ENCODE measurements at regions not wholly inside any gene's neighbourhood (a gene's known extent, or its start where the extent isn't known, plus 50 kb on each side); places are given as distances from the start of the nearest gene placed in this dataset.

GRCh38 chr10:123575105-123575504 is 91.0 kb upstream of the GPR26 start:
- no peak overlapping the region for H3K4me3 ChIP-seq (ENCODE audit: low read length)
- H3K27me3 ChIP-seq (ENCODE audit: control insufficient read depth, insufficient read depth, low read length), result peaks cover 3% of the 10 kb centered on the region
- H3K4me2 ChIP-seq (ENCODE audit: low read length), result no peak overlapping the region
- H3K4me1 ChIP-seq (ENCODE audit: control insufficient read depth, insufficient read depth, low read length), result no peaks in the 10 kb centered on the region
- H3K36me3 ChIP-seq (ENCODE audit: insufficient read depth, low read length), result no peaks in the 10 kb centered on the region
- H3K9me3 ChIP-seq (replicated peaks; ENCODE audit: low read length), result no peaks in the 10 kb centered on the region
- no peak overlapping the region for H3K9ac ChIP-seq (ENCODE audit: low read depth, low read length)

GRCh38 chr10:123576706-123577105 is 89.4 kb upstream of the GPR26 start:
- H3K4me3 ChIP-seq (ENCODE audit: low read length), result no peak overlapping the region
- no peak overlapping the region for H3K4me2 ChIP-seq (ENCODE audit: low read length)
- H3K9ac ChIP-seq (ENCODE audit: low read depth, low read length), result no peak overlapping the region
- no peaks in the 10 kb centered on the region for H3K36me3 ChIP-seq (ENCODE audit: insufficient read depth, low read length)
- no peaks in the 10 kb centered on the region for H3K9me3 ChIP-seq (replicated peaks; ENCODE audit: low read length)
- H3K27me3 ChIP-seq (ENCODE audit: control insufficient read depth, insufficient read depth, low read length), result peaks cover 3% of the 10 kb centered on the region
- H3K4me1 ChIP-seq (ENCODE audit: control insufficient read depth, insufficient read depth, low read length), result no peaks in the 10 kb centered on the region

- Histone ChIP-seq H3K4me2 (ENCODE audit: low read length) (no peak overlapping the region), H3K9me3 (replicated peaks; ENCODE audit: low read length) (no peaks in the 10 kb centered on the region), H3K27me3 (ENCODE audit: control insufficient read depth, insufficient read depth, low read length) (peaks cover 7% of the 10 kb centered on the region), H3K4me3 (ENCODE audit: low read length) (no peak overlapping the region), H3K36me3 (ENCODE audit: insufficient read depth, low read length) (no peaks in the 10 kb centered on the region), H3K4me1 (ENCODE audit: control insufficient read depth, insufficient read depth, low read length) (no peaks in the 10 kb centered on the region), H3K9ac (ENCODE audit: low read depth, low read length) (no peak overlapping the region)
Observed at GRCh38 chr10:123577921-123578461, 88.2 kb upstream of the GPR26 start.

- peaks cover 14% of the 10 kb centered on the region for H3K27me3 ChIP-seq (ENCODE audit: control insufficient read depth, insufficient read depth, low read length)
- no peak overlapping the region for H3K4me3 ChIP-seq (ENCODE audit: low read length)
- no peaks in the 10 kb centered on the region for H3K4me1 ChIP-seq (ENCODE audit: control insufficient read depth, insufficient read depth, low read length)
- H3K4me2 ChIP-seq (ENCODE audit: low read length), result no peak overlapping the region
- H3K9me3 ChIP-seq (replicated peaks; ENCODE audit: low read length), result no peaks in the 10 kb centered on the region
- no peaks in the 10 kb centered on the region for H3K36me3 ChIP-seq (ENCODE audit: insufficient read depth, low read length)
- no peak overlapping the region for H3K9ac ChIP-seq (ENCODE audit: low read depth, low read length)
Observed at GRCh38 chr10:123578721-123579120, 87.4 kb upstream of the GPR26 start.

GRCh38 chr10:123579675-123580074 is 86.5 kb upstream of the GPR26 start:
- H3K36me3 ChIP-seq (ENCODE audit: insufficient read depth, low read length), result no peaks in the 10 kb centered on the region
- H3K27me3 ChIP-seq (ENCODE audit: control insufficient read depth, insufficient read depth, low read length), result peaks cover 21% of the 10 kb centered on the region
- H3K9ac ChIP-seq (ENCODE audit: low read depth, low read length), result no peak overlapping the region
- no peaks in the 10 kb centered on the region for H3K9me3 ChIP-seq (replicated peaks; ENCODE audit: low read length)
- no peak overlapping the region for H3K4me3 ChIP-seq (ENCODE audit: low read length)
- no peaks in the 10 kb centered on the region for H3K4me1 ChIP-seq (ENCODE audit: control insufficient read depth, insufficient read depth, low read length)
- no peak overlapping the region for H3K4me2 ChIP-seq (ENCODE audit: low read length)

GRCh38 chr10:123580426-123580825 is 85.7 kb upstream of the GPR26 start:
- Histone ChIP-seq H3K27me3 (ENCODE audit: control insufficient read depth, insufficient read depth, low read length) (peaks cover 21% of the 10 kb centered on the region), H3K9ac (ENCODE audit: low read depth, low read length) (no peak overlapping the region), H3K4me1 (ENCODE audit: control insufficient read depth, insufficient read depth, low read length) (no peaks in the 10 kb centered on the region), H3K4me3 (ENCODE audit: low read length) (no peak overlapping the region), H3K9me3 (replicated peaks; ENCODE audit: low read length) (no peaks in the 10 kb centered on the region), H3K4me2 (ENCODE audit: low read length) (no peak overlapping the region), H3K36me3 (ENCODE audit: insufficient read depth, low read length) (no peaks in the 10 kb centered on the region)

GRCh38 chr10:123581656-123582055 is 84.5 kb upstream of the GPR26 start:
- Histone ChIP-seq H3K36me3 (ENCODE audit: insufficient read depth, low read length) (no peaks in the 10 kb centered on the region), H3K27me3 (ENCODE audit: control insufficient read depth, insufficient read depth, low read length) (peaks cover 21% of the 10 kb centered on the region), H3K4me1 (ENCODE audit: control insufficient read depth, insufficient read depth, low read length) (no peaks in the 10 kb centered on the region), H3K4me3 (ENCODE audit: low read length) (no peak overlapping the region), H3K9ac (ENCODE audit: low read depth, low read length) (no peak overlapping the region), H3K9me3 (replicated peaks; ENCODE audit: low read length) (no peaks in the 10 kb centered on the region), H3K4me2 (ENCODE audit: low read length) (no peak overlapping the region)

GRCh38 chr10:123582084-123582989 is 83.8 kb upstream of the GPR26 start:
- Histone ChIP-seq H3K4me2 (ENCODE audit: low read length) (no peak overlapping the region), H3K9me3 (replicated peaks; ENCODE audit: low read length) (no peaks in the 10 kb centered on the region), H3K9ac (ENCODE audit: low read depth, low read length) (no peak overlapping the region), H3K4me1 (ENCODE audit: control insufficient read depth, insufficient read depth, low read length) (no peaks in the 10 kb centered on the region), H3K4me3 (ENCODE audit: low read length) (no peak overlapping the region), H3K27me3 (ENCODE audit: control insufficient read depth, insufficient read depth, low read length) (peaks cover 21% of the 10 kb centered on the region), H3K36me3 (ENCODE audit: insufficient read depth, low read length) (no peaks in the 10 kb centered on the region)

GRCh38 chr10:123583639-123584418 is 82.3 kb upstream of the GPR26 start:
- Histone ChIP-seq H3K4me1 (ENCODE audit: control insufficient read depth, insufficient read depth, low read length) (no peaks in the 10 kb centered on the region), H3K4me3 (ENCODE audit: low read length) (no peak overlapping the region), H3K9ac (ENCODE audit: low read depth, low read length) (no peak overlapping the region), H3K4me2 (ENCODE audit: low read length) (no peak overlapping the region), H3K27me3 (ENCODE audit: control insufficient read depth, insufficient read depth, low read length) (peaks cover 18% of the 10 kb centered on the region), H3K36me3 (ENCODE audit: insufficient read depth, low read length) (no peaks in the 10 kb centered on the region), H3K9me3 (replicated peaks; ENCODE audit: low read length) (no peaks in the 10 kb centered on the region)

GRCh38 chr10:123584419-123584775 is 81.8 kb upstream of the GPR26 start:
- Histone ChIP-seq H3K4me2 (ENCODE audit: low read length) (no peak overlapping the region), H3K4me1 (ENCODE audit: control insufficient read depth, insufficient read depth, low read length) (no peaks in the 10 kb centered on the region), H3K36me3 (ENCODE audit: insufficient read depth, low read length) (no peaks in the 10 kb centered on the region), H3K9me3 (replicated peaks; ENCODE audit: low read length) (no peaks in the 10 kb centered on the region), H3K4me3 (ENCODE audit: low read length) (no peak overlapping the region), H3K9ac (ENCODE audit: low read depth, low read length) (no peak overlapping the region), H3K27me3 (ENCODE audit: control insufficient read depth, insufficient read depth, low read length) (peaks cover 18% of the 10 kb centered on the region)

GRCh38 chr10:123585477-123586445 is 80.4 kb upstream of the GPR26 start:
- H3K4me2 ChIP-seq (ENCODE audit: low read length), result no peak overlapping the region
- no peaks in the 10 kb centered on the region for H3K4me1 ChIP-seq (ENCODE audit: control insufficient read depth, insufficient read depth, low read length)
- H3K9ac ChIP-seq (ENCODE audit: low read depth, low read length), result no peak overlapping the region
- peaks cover 18% of the 10 kb centered on the region for H3K27me3 ChIP-seq (ENCODE audit: control insufficient read depth, insufficient read depth, low read length)
- no peak overlapping the region for H3K4me3 ChIP-seq (ENCODE audit: low read length)
- H3K36me3 ChIP-seq (ENCODE audit: insufficient read depth, low read length), result no peaks in the 10 kb centered on the region
- H3K9me3 ChIP-seq (replicated peaks; ENCODE audit: low read length), result no peaks in the 10 kb centered on the region
